Left colon (tissue), 2 donors: ENCODE measurements at regions not wholly inside any gene's neighbourhood (a gene's known extent, or its start where the extent isn't known, plus 50 kb on each side); places are given as distances from the start of the nearest gene placed in this dataset.

ENCODE experiments used
- ATAC-seq: fragments of 200-7000 bp; cut with Tn5 transposase; one replicate; pipeline ENCODE4 v1.9.1; 2020; ENCODE audit warnings: mild to moderate bottlenecking, moderate library complexity
- DNase-seq, 2 donors: peaks; one replicate each; pipeline ENCODE4 v3.0.0-alpha.2; 2020
- intact Hi-C, 2 donors: fragments of 100-400 bp; cut with DNase I in 1 of 2; cut with micrococcal nuclease in 1 of 2; formaldehyde crosslinking; loops; one replicate each; pipeline versions ENCODE4 v1.11.2 to v1.14.0; 2022; cut with DNase I, micrococcal nuclease
- donor health status: DM: no; HTN: no; CAD: no.
- donor health status: DM: yes; HTN: yes; CAD: no.

GRCh38 chr12:131611416-131612091 is 99.3 kb upstream of the SFSWAP start:
- intact Hi-C loops, result no loop called here
- no peak for DNase-seq
- ATAC-seq, result no peak

GRCh38 chr12:131612092-131612755 is 98.7 kb upstream of the SFSWAP start:
- intact Hi-C loops, result no loop called here
- no peak for ATAC-seq
- no peak for DNase-seq

- DNase-seq (no peak), ATAC-seq (no peak)
- intact Hi-C loops, result no loop called here
These were observed 97.7 kb upstream of the SFSWAP start for GRCh38 chr12:131613186-131613585.

DNA sequence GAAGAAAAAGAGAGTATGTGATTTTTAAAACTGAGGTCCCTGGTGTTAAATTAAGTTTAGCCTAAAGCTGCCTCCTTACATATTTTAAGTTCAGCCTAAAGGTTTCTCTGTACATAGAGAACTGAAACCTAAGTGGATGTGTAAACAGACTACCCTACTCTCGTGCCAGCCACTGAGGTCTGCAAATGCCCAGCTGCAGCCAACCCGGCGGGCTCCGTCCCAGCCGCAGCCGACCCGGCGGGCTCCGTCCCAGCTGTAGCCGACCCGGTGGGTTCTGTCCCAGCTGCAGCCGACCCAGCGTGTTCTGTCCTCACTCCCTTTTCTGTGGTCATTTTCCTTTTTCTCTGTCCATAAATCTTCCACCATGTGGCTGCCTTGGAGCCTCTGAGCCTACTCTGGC is 97.2 kb upstream of the SFSWAP start:
- ATAC-seq (no peak), DNase-seq (no peak)
- intact Hi-C loops, result no loop called here

DNA sequence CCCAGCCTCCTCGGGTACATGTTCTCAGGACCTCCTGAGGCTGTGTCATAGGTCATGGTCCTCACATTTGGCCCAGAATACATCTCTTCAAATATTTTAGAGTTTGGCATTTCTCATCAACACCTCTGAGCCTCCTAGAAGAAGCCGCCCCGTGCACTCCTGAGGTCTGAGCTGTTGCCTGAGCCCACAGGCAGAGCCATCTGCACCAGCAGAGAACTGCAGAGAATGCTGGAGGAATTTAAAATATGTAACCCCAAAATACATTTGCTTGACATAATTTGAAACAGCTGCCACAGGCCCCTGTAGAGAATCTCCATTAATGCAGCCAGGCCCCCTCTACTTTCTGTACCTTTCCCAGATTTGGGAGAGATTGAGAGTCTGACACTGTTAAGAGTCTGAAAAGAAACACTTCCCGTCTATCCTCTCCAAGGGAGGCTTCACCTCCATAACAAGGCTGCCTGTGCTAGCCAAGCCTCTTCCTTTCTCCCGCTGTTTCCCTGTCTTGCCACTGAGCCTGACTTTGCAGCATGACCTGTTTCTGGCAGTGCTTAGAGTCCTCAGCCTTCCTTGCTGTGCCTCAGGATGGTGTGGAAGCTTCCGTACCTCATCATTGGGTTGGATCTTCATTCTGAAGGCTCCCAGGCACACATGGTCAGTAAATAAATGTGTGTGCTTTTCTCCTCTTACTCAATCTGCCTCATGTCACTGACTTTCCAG is 95.4 kb upstream of the SFSWAP start:
- intact Hi-C loops, result no loop called here
- DNase-seq, result no peak
- no peak for ATAC-seq

DNA sequence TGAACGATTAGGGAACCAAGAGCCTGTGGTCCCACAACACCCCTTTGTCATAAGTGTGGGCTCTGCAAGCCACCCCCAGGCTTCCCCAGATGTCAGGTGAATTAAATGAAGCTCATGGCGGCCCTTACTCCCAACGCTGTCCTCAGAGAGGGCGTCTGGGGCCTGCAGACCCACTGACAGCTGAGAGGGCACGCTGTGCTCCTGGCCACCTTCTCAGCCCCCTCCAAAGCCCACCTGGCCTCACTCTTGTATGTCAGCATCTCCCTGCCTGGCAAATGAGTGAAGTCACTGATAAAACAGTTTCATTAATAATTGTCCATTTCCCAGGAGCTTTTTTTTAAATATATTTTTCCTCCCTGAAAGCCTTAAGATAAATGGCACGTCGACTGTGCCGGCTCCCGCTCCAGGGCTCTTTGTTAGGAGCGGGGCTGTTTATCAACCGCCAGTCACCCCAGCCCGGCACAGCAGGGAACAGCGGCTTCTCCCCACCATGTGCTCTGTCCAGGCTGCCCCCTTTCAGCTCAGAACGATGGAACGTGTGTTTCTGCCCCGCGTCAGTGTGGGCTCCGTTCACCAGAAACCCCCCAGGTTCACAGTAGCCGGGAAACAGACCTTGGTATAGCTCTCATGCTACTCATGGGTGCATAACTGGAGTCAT is 94.7 kb upstream of the SFSWAP start:
- intact Hi-C loops, result no loop called here
- ATAC-seq (no peak), DNase-seq (no peak)

- intact Hi-C loops, result no loop called here
- DNase-seq (no peak), ATAC-seq (no peak)
These were observed 94.2 kb upstream of the SFSWAP start for GRCh38 chr12:131616738-131617137.

- ATAC-seq, result no peak
- intact Hi-C loops, result no loop called here
- DNase-seq, result no peak
These were observed 93.7 kb upstream of the SFSWAP start for GRCh38 chr12:131617179-131617578.

DNA sequence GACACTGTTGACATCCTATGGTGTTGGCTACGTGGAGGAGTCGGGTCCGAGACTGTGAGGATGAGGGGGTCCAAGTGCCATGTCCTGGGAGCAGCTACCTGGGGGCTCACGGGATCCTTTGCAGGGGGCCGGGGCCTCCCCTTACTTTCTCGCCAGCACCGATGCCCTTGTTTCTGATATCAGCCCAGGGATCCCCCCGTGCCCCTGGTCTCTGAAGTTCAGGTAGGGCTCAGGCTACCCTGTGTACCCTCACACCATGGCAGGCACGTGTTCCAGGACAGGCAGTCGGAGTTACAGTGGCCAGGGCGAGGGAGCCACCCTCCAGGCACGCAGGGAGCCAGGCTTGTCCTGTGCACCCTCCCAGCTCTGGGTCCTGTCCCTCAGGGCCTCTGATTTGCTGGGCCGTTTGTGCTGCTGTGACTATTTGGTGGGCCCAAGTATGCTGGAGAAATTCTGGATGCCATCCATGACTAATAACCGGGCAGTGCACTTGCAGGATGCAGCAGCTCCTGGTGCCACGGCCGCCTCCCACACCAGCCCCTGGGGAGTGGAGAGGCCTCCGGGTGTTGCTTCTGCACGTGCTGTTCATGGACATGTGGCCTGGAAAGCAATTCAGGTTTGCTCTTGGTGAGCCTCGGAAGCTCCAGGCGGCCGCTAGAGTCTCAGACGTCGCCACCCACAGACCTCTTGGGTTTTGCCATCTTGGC is 93.1 kb upstream of the SFSWAP start:
- no peak for ATAC-seq
- intact Hi-C loops, result no loop called here
- DNase-seq, result no peak

- DNase-seq (no peak), ATAC-seq (no peak)
- intact Hi-C loops, result no loop called here
These were observed 92.6 kb upstream of the SFSWAP start for GRCh38 chr12:131618303-131618658.

DNA sequence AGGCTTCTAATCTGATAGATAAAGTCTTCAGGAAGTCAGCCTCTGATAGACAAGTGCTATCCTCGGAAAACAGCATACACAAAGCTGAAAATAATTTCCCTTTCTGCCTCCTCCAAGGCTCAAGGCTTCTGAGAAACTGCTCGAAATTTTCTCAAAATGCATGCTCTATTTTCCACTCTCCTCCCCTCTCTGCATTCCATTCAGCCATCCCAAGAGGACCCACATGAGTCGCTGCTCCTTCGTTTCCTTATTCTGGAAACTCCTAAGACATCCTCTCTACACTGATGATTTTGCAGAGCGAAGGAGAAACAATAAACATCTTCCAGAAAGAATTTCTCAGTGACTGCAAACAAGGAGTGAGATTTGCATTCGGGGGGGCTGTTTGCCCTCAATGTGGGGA is 92.2 kb upstream of the SFSWAP start:
- intact Hi-C loops, result no loop called here
- ATAC-seq (no peak), DNase-seq (no peak)

DNA sequence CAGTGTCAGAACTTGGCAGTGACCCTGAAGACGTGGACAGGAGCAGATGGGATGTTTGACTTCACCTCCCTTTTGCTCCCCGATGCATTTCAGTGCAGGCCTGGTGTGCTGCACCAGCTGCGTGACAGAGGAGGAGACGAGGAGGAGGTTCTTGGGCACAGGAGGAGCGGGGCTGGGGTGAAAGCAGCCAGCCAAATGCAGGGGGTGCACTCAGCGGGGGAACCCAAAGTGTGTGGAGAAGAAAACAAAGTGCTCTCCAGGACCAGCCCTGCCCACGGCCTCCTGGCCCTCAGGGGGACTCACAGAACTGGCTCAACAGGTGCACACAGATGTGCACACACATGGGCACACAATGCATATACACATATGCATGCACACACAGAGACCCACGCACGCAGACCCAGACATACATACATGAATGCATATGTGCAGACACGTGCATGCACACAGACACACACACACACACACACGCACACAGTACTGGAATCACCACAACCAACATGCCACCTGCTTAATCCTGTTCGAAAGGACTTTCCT is 91.7 kb upstream of the SFSWAP start:
- DNase-seq, result no peak
- intact Hi-C loops, result no loop called here
- ATAC-seq, result no peak

GRCh38 chr12:131619736-131620506 is 91.0 kb upstream of the SFSWAP start:
- DNase-seq, result no peak
- intact Hi-C loops, result no loop called here
- ATAC-seq, result no peak

- no peak for ATAC-seq
- no peak for DNase-seq
- intact Hi-C loops, result no loop called here
These were observed 90.4 kb upstream of the SFSWAP start for GRCh38 chr12:131620520-131620919.

DNA sequence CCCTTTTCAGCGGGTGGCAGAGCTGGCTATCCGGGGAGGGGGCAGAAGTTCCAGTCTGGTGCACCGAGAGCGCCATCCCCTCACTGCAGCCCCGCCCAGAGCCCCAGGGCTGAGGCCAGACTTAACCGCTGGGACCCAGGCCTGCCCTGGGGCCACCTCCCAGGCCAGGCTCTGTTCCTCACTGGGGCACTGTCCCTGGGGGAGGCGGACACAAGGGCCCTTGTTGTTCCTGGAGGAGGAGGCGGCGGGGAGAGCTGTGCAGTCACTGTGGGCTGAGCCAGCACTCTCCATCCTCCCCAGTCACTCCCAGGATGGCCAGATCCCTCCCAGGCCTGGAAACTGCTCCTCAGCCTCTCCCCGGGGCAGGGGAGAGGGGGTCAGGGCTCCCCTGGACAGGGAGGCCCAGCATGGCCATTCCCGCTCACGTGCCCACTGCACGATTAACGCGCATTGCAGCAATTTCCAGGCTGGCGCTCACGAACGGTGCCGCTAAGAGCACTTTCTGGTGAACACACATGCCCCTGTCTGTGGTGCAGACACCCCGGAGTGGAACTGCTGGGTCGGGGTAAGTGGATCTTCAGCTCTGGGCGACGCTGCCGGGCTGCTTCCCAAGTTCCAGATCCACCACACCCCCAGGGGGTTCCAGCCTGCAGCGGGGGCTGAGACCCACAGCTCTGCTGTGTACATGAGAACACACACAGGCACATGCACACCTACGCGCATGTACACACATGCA is 89.8 kb upstream of the SFSWAP start:
- no peak for ATAC-seq
- intact Hi-C loops, result no loop called here
- DNase-seq, result no peak

- ATAC-seq (no peak), DNase-seq (no peak)
- intact Hi-C loops, result no loop called here
These were observed 89.0 kb upstream of the SFSWAP start for GRCh38 chr12:131621701-131622421.

DNA sequence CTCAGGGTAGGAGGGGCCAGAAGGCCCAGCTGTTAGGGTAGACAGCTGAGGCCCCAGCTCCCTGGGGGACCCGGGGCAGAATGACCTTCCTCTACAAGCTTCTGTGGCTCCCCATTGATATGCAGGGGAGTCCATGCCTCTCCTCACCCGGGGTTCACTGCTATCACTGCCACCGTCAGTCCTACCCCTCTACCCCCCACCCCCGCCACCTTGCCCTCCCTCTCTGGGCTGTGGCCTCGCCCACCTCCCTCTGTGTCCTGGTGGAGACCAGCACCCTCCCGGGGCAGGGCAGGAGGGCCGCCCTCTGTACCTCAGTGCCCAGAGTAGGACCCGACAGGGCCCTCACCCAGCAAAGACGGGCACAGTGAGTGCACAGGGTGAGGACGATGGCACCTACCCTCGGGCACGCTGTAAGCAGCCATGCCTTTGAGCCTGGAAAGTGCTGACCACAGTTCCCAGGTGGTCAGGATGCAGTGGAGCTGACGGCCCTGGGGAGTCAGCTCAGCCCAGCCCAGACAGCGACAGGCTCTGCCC is 88.4 kb upstream of the SFSWAP start:
- intact Hi-C loops, result no loop called here
- ATAC-seq, result no peak
- DNase-seq, result no peak
